NCI-H1694 (cell line): ENCODE measurements at regions not wholly inside any gene's neighbourhood (a gene's known extent, or its start where the extent isn't known, plus 50 kb on each side); places are given as distances from the start of the nearest gene placed in this dataset.

Experiments
- DNase-seq: peaks from one replicate; lab custom pipeline; 2025; lab: John Stamatoyannopoulos, UW

- DNase-seq: no peak
Observed at GRCh38 chr1:199700551-199700950, 327.0 kb upstream of the NR5A2 start.

- DNase-seq: no peak
Observed at GRCh38 chr1:199701726-199702125, 325.8 kb upstream of the NR5A2 start.

GRCh38 chr1:199704231-199704630, 323.3 kb upstream of the NR5A2 start:
- DNase-seq: no peak

- DNase-seq: no peak
Observed at GRCh38 chr1:199705825-199706224, 321.7 kb upstream of the NR5A2 start.

GRCh38 chr1:199706826-199707606, 320.5 kb upstream of the NR5A2 start:
- DNase-seq: no peak

- no peak for DNase-seq
Observed at GRCh38 chr1:199710974-199711373, 316.5 kb upstream of the NR5A2 start.

GRCh38 chr1:199716729-199717128, 310.8 kb upstream of the NR5A2 start:
- DNase-seq: no peak

GRCh38 chr1:199719156-199719842, 308.2 kb upstream of the NR5A2 start:
- DNase-seq: no peak

GRCh38 chr1:199720496-199720895, 307.0 kb upstream of the NR5A2 start:
- no peak for DNase-seq

GRCh38 chr1:199721001-199721400, 306.5 kb upstream of the NR5A2 start:
- DNase-seq: no peak

GRCh38 chr1:199723250-199723956, 304.1 kb upstream of the NR5A2 start:
- DNase-seq: no peak

- no peak for DNase-seq
Observed at GRCh38 chr1:199724049-199724448, 303.5 kb upstream of the NR5A2 start.

- DNase-seq: no peak
Observed at GRCh38 chr1:199725002-199725565, 302.4 kb upstream of the NR5A2 start.

- DNase-seq: no peak
Observed at GRCh38 chr1:199727682-199728081, 299.8 kb upstream of the NR5A2 start.

GRCh38 chr1:199728345-199728744, 299.2 kb upstream of the NR5A2 start:
- DNase-seq: no peak

GRCh38 chr1:199733125-199733524, 294.4 kb upstream of the NR5A2 start:
- no peak for DNase-seq

- no peak for DNase-seq
Observed at GRCh38 chr1:199734186-199734585, 293.3 kb upstream of the NR5A2 start.

GRCh38 chr1:199735660-199736059, 291.9 kb upstream of the NR5A2 start:
- DNase-seq: no peak

GRCh38 chr1:199736646-199737045, 290.9 kb upstream of the NR5A2 start:
- DNase-seq: no peak

GRCh38 chr1:199741586-199741985, 285.9 kb upstream of the NR5A2 start:
- DNase-seq: no peak

GRCh38 chr1:199742547-199742946, 285.0 kb upstream of the NR5A2 start:
- DNase-seq: no peak

- no peak for DNase-seq
Observed at GRCh38 chr1:199743227-199743626, 284.3 kb upstream of the NR5A2 start.
